ENCODE measurements at regions not wholly inside any gene's neighbourhood (a gene's known extent, or its start where the extent isn't known, plus 50 kb on each side); places are given as distances from the start of the nearest gene placed in this dataset.

DNA sequence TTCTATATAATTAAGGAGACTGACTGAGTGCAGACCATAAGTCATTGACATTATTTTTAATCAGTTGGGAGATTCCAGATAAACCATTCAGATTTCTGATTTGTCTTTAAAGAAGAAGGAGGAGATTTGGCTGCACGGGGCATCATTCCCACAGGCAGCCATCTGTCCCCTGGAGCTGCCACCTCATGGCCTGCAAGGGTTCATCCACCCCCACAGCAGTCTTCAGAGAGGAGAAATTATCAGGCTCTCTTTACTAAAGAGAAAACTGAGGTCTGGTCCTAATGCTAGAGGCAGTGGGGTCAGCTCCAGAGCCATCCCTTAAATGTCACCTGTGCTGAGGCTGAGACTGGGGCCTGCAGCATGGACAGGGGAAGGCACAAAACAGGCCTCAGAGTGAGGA lies 501.3 kb upstream of the SULF2 start:
- no peak for TF ChIP-seq CTCF (conservative IDR thresholded peaks at IDR 0.05; ENCODE audit: low read depth, low read length)
- no peak for TF ChIP-seq EZH2 (IDR thresholded peaks at IDR 0.05; ENCODE audit: borderline replicate concordance, low read depth, low read length, poor library complexity, severe bottlenecking)

All from A673 (cell line).